AG08395 (cell line): ENCODE measurements at regions not wholly inside any gene's neighbourhood (a gene's known extent, or its start where the extent isn't known, plus 50 kb on each side); places are given as distances from the start of the nearest gene placed in this dataset.

Experiments used
- DNase-seq: peaks from one replicate; pipeline ENCODE4 v3.0.0; 2012; ENCODE audit warnings: mixed read lengths, low spot score

- no peak for DNase-seq
Observed at GRCh38 chr11:39294648-39295047, 2164.8 kb downstream of the LRRC4C start.

DNA sequence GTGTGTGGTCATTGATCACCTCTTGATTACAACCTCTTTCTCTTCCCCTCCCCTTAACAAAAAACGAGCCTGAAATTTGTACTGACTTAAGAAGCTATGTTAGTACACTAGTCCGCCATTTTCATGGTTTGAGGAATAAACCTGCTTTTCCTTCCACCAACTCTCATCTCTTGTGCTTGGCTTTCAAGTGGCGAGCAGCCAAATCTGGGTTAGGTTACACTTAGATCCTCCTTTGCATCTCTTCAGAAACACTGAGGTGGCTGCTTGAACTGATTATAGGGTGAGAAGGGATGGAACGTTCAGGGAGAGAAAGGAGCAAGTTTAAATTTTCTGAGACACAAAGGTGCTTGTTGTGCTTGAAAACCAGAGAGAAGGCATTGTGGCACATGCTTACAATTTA, 2171.4 kb downstream of the LRRC4C start:
- no peak for DNase-seq

DNA sequence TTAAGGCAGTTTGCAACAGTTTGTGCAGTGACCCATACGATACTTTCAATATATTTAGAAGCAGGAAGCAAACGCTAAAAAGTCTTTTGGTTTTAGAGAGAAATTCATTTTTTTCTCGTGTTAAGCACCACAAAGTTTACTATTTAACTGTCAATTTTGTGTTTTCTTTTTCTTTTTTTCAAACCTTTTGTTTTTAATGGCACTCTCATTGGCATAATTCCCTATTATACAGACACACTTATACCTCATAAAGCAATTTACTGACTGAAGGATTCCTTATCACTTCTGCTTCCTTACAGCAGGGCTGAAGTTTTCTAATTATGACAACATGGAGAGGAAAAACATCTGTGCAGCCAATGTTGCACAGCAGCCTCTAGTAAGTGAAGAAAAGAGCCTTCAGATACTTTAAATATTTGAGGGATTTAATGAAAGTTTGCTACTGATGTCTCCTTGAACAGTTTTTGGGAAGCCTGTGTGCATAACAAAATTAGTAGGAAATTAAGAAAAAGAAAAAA, 2191.2 kb downstream of the LRRC4C start:
- DNase-seq = no peak

DNA sequence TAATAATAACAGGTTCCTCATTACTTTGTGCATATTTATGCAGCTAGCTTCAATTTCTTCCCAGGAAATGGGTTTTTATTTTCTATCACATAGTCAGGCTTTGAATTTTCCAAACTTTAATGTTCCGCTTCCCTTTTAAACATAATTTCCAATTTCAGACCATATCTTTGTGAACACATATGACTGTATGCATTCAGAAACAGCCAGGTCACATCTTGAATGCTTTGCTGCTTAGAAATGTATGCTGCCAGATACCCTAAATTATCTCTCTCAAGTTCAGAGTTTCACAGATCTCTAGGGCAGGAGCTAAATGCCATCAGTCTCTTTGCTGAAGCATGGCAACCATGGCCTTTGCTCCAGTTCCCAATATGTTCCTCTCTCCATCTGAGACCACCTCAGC, 2203.8 kb downstream of the LRRC4C start:
- DNase-seq = no peak

- DNase-seq = no peak
Observed at GRCh38 chr11:39249566-39250365, 2209.7 kb downstream of the LRRC4C start.

DNA sequence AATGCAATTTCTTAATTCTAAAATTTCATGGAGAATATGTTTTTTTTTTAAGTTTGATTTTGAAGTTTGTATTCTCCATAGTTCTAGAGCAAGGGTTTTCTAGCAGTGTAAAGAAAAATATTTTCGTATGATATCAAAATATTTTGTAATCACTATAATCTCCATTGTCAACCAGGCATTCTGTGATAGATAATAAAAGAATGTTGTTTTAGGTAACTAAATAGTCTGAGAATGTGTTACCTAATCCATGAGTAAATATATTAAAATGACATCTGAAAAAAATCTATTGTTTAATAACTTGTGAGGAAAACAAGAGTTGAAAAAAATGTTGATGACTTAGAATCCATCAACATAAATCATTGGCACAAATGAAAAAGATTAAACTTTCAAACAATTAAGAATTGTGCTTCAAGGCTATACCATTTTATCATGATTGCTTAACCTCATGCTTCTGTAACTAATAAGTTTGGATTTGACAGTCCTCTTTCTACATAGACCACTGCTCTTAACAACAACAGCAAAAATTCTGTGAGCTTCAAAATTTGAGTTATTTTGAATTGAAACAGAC, 2211.8 kb downstream of the LRRC4C start:
- no peak for DNase-seq

- no peak for DNase-seq
Observed at GRCh38 chr11:39239553-39239952, 2219.9 kb downstream of the LRRC4C start.

- no peak for DNase-seq
Observed at GRCh38 chr11:39236916-39237315, 2222.5 kb downstream of the LRRC4C start.

DNA sequence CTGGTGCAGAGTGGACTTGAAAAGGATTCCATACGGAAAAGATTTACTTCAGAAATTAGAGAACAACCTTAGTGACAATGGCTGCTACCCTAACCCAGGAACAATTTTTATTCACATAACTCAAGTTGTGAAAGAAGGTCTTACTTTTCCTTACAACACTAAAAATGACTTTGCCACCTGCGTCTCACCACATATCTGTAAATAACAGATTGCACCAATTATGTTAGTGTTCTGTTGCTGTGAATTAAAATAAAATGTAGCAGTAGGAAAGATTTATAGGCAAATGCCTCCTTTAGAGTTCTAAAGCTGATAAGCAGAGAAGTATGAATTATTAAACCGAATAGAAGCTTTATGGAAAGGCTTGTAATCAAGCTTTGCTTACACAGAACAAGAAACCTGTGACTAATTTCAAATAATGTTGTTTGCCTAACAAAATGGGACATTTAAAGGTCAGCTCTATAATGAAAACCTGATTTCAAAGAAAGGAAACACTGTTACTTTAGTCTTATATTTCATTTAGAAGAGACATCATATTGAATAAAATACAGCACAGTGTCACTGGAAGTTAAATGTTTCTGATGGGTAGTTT, 2237.8 kb downstream of the LRRC4C start:
- no peak for DNase-seq

DNA sequence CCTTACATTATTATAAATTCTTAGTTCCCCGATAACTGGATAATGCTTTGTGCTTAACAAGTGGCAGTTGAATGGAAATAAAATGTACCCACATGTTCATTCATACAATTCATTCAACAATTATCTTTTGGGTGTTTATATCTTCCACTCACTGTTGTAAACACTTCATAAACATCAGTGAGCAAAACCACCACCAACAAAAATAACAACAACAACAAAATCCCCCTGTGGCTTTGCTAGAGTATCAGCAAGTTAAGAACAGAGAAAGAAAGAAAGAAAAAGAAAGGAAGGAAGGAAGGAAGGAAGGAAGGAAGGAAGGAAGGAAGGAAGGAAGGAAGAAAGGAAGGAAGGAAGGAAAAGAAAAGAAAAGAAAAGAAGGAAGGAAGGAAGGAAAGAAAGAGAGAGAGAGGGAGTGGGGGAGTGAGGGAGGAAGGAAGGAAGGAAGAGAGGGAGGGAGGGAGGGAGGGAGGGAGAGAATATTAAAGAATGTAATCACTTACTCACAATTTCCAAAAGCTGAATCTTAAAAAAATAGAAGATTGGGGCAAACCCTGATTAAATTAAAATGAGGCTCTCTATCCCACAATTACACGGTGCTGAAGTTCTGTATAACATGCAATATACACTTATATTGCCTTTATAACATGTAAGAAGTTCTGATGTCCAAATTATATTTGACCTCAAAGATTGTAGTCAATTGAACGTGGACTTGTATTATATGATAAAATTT, 2238.8 kb downstream of the LRRC4C start:
- DNase-seq = no peak

DNA sequence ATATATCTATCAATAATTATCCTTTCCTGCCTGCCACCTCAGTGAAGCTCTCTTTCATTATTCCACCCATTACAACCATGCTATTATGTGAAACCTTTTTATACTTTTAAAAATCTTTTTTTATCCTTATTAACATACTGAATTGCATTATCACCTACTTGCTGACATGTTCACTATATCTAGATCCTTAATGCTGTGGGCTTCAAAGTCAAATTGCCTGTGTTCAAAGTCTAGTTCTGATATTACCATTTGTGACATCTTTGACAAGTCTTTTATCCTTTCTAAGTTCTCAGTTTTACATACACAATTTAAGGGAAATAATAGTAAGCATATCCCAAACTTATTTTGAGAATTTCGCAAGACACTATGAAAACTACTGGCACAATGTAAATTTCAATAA, 2239.4 kb downstream of the LRRC4C start:
- no peak for DNase-seq

DNA sequence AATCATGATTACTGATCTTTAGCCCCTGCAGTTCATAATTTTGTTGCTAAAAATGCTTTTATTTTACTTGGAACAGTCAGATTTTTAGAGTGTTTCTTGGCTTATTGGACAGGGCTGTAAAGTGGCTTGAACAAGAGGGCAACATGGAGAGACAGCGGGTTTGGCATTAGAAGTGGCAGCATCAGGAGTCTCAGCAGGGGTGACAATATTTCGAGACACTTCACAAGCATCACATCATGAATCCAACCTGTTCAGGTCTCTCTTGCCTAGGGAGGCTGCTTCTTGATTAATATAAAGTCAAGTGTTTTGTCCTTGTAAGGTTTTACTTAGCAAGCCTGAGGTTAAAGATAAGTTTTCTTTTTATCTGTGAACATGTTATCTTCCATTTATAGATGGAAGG, 2249.5 kb downstream of the LRRC4C start:
- no peak for DNase-seq

- DNase-seq = no peak
Observed at GRCh38 chr11:39205236-39205995, 2254.0 kb downstream of the LRRC4C start.

GRCh38 chr11:39192671-39193070, 2266.8 kb downstream of the LRRC4C start:
- no peak for DNase-seq

GRCh38 chr11:39190751-39191150, 2268.7 kb downstream of the LRRC4C start:
- no peak for DNase-seq

DNA sequence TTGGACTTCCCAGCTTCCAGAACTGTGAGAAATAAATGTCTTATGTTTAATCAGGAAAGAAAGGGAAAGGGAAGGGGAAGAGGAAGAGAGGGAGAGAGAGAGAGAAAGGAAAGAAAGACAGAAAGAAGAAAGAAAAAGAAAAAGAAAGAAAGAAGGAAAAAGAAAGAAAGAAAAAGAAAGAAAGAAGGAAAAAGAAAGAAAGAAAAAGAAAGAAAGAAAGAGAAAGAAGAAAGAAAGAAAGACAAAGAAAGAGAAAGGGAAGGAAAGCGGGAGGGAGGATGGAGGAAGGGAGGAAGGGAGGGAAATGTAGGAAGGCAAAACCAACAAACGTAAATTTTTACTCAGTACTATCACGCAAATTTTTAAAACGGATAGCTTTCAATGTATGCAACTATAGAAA, 2281.8 kb downstream of the LRRC4C start:
- DNase-seq = no peak

DNA sequence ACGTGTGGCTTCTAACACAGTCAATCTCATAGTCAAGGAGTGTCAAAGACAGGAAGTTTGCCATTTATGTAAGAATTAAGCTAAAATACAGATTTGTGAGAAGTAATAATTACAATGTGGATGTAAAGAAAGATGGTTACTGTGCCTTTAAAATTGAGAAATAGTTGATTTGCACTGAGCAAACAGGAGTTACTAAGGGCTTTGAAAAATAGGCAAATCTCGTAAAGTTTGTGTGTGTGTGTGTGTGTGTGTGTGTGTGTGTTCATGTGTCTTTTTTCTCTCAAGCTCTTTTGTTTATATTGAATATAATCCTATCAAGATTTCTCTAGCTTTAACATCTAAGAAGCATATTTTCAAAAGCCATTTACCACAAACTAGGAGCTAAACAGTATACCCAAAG, 2284.5 kb downstream of the LRRC4C start:
- no peak for DNase-seq

GRCh38 chr11:39174196-39174595, 2285.3 kb downstream of the LRRC4C start:
- DNase-seq = no peak

DNA sequence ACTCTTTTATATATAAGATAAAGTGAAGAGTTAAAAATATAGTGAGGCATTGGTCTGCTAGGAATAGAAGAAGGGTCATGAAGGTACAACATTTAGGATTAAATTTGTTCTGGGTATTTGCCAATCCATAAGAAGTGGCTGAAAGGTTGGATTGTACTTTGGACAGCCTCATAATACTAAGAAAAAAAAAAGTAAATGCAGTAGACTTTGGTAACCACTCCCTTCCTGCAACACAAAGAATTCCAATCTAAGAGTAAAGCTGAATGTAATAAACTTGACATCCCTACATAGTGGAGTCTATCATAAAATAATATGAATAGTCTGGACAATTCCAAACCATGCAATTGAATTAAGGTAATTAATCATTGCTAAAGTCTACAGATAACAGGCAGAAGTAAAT, 2294.4 kb downstream of the LRRC4C start:
- DNase-seq = no peak

DNA sequence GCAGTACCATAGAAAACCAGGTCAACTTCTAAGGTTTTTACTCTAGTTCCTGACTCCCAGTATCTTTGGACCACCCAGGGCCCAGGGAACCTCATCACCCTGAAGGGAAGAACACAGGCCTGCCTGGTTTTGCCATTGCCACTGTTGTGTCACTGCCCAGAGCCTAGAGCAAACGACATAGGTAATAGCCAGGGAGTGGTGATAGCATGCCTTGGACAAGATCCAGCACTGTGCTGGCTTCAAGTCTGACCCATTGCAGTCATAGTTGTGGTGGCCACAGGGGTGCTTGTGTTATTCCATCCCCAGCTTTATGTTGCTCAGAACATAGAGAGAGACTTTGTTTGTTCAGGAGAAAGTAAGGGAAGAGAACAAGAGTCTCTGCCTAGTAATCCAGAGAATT, 2310.2 kb downstream of the LRRC4C start:
- no peak for DNase-seq

GRCh38 chr11:39145346-39145745, 2314.1 kb downstream of the LRRC4C start:
- DNase-seq = no peak
